ENCODE measurements at regions not wholly inside any gene's neighbourhood (a gene's known extent, or its start where the extent isn't known, plus 50 kb on each side); places are given as distances from the start of the nearest gene placed in this dataset.

GRCh38 chr2:120481446-120482194 lies 135.7 kb downstream of the INHBB start:
- DNase-seq: no peak

- no peak for DNase-seq
Observed at GRCh38 chr2:120482334-120482733, 136.4 kb downstream of the INHBB start.

- no peak for DNase-seq
Observed at GRCh38 chr2:120483355-120483754, 137.4 kb downstream of the INHBB start.

- no peak for DNase-seq
Observed at GRCh38 chr2:120485096-120485495, 139.2 kb downstream of the INHBB start.

- DNase-seq: no peak
Observed at GRCh38 chr2:120486441-120486840, 140.5 kb downstream of the INHBB start.

GRCh38 chr2:120486946-120487345 lies 141.0 kb downstream of the INHBB start:
- DNase-seq: no peak

- DNase-seq: no peak
Observed at GRCh38 chr2:120488531-120488930, 142.6 kb downstream of the INHBB start.

- DNase-seq: no peak
Observed at GRCh38 chr2:120489023-120489422, 143.1 kb downstream of the INHBB start.

GRCh38 chr2:120490091-120490798 lies 144.3 kb downstream of the INHBB start:
- no peak for DNase-seq

GRCh38 chr2:120491111-120491625 lies 145.2 kb downstream of the INHBB start:
- DNase-seq: no peak

- DNase-seq: no peak
Observed at GRCh38 chr2:120493231-120493630, 147.3 kb downstream of the INHBB start.

- DNase-seq: no peak
Observed at GRCh38 chr2:120494446-120494845, 148.5 kb downstream of the INHBB start.

- DNase-seq: no peak
Observed at GRCh38 chr2:120495586-120495985, 149.7 kb downstream of the INHBB start.

GRCh38 chr2:120496235-120496634 lies 150.3 kb downstream of the INHBB start:
- DNase-seq: no peak

GRCh38 chr2:120496759-120497158 lies 150.8 kb downstream of the INHBB start:
- no peak for DNase-seq

- no peak for DNase-seq
Observed at GRCh38 chr2:120497261-120497977, 151.5 kb downstream of the INHBB start.

GRCh38 chr2:120498121-120498520 lies 152.2 kb downstream of the INHBB start:
- DNase-seq: no peak

- no peak for DNase-seq
Observed at GRCh38 chr2:120498576-120499394, 152.8 kb downstream of the INHBB start.

- DNase-seq: no peak
Observed at GRCh38 chr2:120499784-120500495, 154.0 kb downstream of the INHBB start.

- DNase-seq: no peak
Observed at GRCh38 chr2:120501591-120501990, 155.7 kb downstream of the INHBB start.

GRCh38 chr2:120502357-120502756 lies 156.4 kb downstream of the INHBB start:
- no peak for DNase-seq

- no peak for DNase-seq
Observed at GRCh38 chr2:120502761-120503160, 156.8 kb downstream of the INHBB start.
